CD4-positive, alpha-beta T cell (primary cell): ENCODE measurements at regions not wholly inside any gene's neighbourhood (a gene's known extent, or its start where the extent isn't known, plus 50 kb on each side); places are given as distances from the start of the nearest gene placed in this dataset.

Experiments
- ATAC-seq: fragments of 200-7000 bp; cut with Tn5 transposase; one replicate; pipeline ENCODE4 v1.10.0; 2022; ENCODE audit warnings: mild to moderate bottlenecking; ENCODE audit not compliant: poor library complexity
- CTCF ChIA-PET: fragments of 350-600 bp; sonication (Branson Sonifier 250); formaldehyde crosslinking; loops from one replicate; lab custom pipeline; 2021; ENCODE audit warnings: antibody characterized with exemption, inconsistent platforms; lab: Charles Lee
- POLR2A ChIA-PET: fragments of 350-600 bp; sonication (Branson Sonifier 250); formaldehyde crosslinking; loops from one replicate; lab custom pipeline; 2021; ENCODE audit warnings: antibody characterized with exemption, inconsistent platforms; lab: Charles Lee
- DNase-seq, 14 experiments: peaks; one replicate each; pipeline ENCODE4 v3.0.0-alpha.2; 2013 to 2020; ENCODE audit warnings: mixed read lengths in 2 of 14
- H3K27ac ChIP-seq, 2 donors: one replicate each; pipeline versions ENCODE4 v1.5.1 to v1.7.0; 2013; ENCODE audit warnings: low read length in 2 of 2, low read depth in 1 of 2, mild to moderate bottlenecking in 1 of 2
- H3K27me3 ChIP-seq, 2 experiments: 1 replicate in 1 of 2; 2 replicates in 1 of 2; pipeline versions ENCODE4 v1.6.1 to v1.7.0; 2013; ENCODE audit warnings: low read length in 2 of 2, control low read depth in 1 of 2, mild to moderate bottlenecking in 1 of 2, moderate library complexity in 1 of 2; ENCODE audit not compliant: insufficient read depth in 2 of 2, control insufficient read depth in 1 of 2
- H3K36me3 ChIP-seq: one replicate; pipeline ENCODE4 v1.6.1; 2013; ENCODE audit warnings: low read length, control low read depth; ENCODE audit not compliant: insufficient read depth
- H3K4me1 ChIP-seq: one replicate; pipeline ENCODE4 v1.6.1; 2013; ENCODE audit warnings: low read length, control low read depth; ENCODE audit not compliant: insufficient read depth
- H3K4me3 ChIP-seq: one replicate; pipeline ENCODE4 v1.5.1; 2013; ENCODE audit warnings: mild to moderate bottlenecking, low read length, moderate library complexity
- H3K9me3 ChIP-seq, 2 experiments: 1 replicate in 1 of 2; 2 replicates in 1 of 2; pipeline versions ENCODE4 v1.6.1 to v1.7.0; 2013; ENCODE audit warnings: low read length in 2 of 2, mild to moderate bottlenecking in 2 of 2, control low read depth in 1 of 2, moderate library complexity in 1 of 2; ENCODE audit not compliant: control insufficient read depth in 1 of 2, insufficient read depth in 1 of 2
- H3K27ac Mint-ChIP-seq: one replicate; pipeline ENCODE4 v1.8.0; 2020; ENCODE audit warnings: mixed read lengths
- H3K27me3 Mint-ChIP-seq: one replicate; pipeline ENCODE4 v1.8.0; 2021; ENCODE audit warnings: mixed read lengths
- H3K36me3 Mint-ChIP-seq: one replicate; pipeline ENCODE4 v1.8.0; 2021; ENCODE audit warnings: low read depth, mixed read lengths
- H3K4me1 Mint-ChIP-seq: one replicate; pipeline ENCODE4 v1.8.0; 2021; ENCODE audit warnings: low read depth, mixed read lengths
- H3K4me3 Mint-ChIP-seq: one replicate; pipeline ENCODE4 v1.8.0; 2020; ENCODE audit warnings: mild to moderate bottlenecking, mixed read lengths
- H3K9me3 Mint-ChIP-seq: one replicate; pipeline ENCODE4 v1.8.0; 2020; ENCODE audit warnings: mixed read lengths
- CTCF ChIP-seq: fragments of 200-600 bp; IDR thresholded peaks from one replicate; pipeline ENCODE4 v1.8.0; 2022; ENCODE audit warnings: antibody characterized with exemption, mild to moderate bottlenecking
- intact Hi-C, 2 experiments: fragments of 100-400 bp; cut with DNase I in 1 of 2; cut with micrococcal nuclease in 1 of 2; formaldehyde crosslinking; loops; one replicate each; pipeline versions ENCODE4 v1.15.1 to v1.9.0; 2023 to 2025; cut with DNase I, micrococcal nuclease

GRCh38 chr16:59440502-59440901, 706.4 kb upstream of the GOT2 start:
- no peaks in the 10 kb centered on the region for H3K27me3 Mint-ChIP-seq
- no peak overlapping the region for H3K27ac ChIP-seq
- no peak overlapping the region for H3K4me3 Mint-ChIP-seq
- H3K9me3 ChIP-seq, result no peaks in the 10 kb centered on the region
- no peak for TF ChIP-seq CTCF
- ATAC-seq (no peak), DNase-seq (no peak)
- intact Hi-C loops, result no loop called here
- H3K27ac Mint-ChIP-seq, result no peak overlapping the region
- ChIA-PET CTCF (no interaction called here), POLR2A (no interaction called here)
- H3K4me1 Mint-ChIP-seq, result no peaks in the 10 kb centered on the region
- H3K4me3 ChIP-seq, result no peak overlapping the region
- no peaks in the 10 kb centered on the region for H3K27me3 ChIP-seq
- H3K9me3 Mint-ChIP-seq, result peaks cover 13% of the 10 kb centered on the region
- no peaks in the 10 kb centered on the region for H3K36me3 ChIP-seq
- no peaks in the 10 kb centered on the region for H3K4me1 ChIP-seq
- no peaks in the 10 kb centered on the region for H3K36me3 Mint-ChIP-seq

GRCh38 chr16:59432896-59433295, 698.8 kb upstream of the GOT2 start:
- no peaks in the 10 kb centered on the region for H3K4me1 ChIP-seq
- DNase-seq (no peak), ATAC-seq (no peak)
- ChIA-PET POLR2A (no interaction called here), CTCF (no interaction called here)
- no peak overlapping the region for H3K27ac Mint-ChIP-seq
- no peak for TF ChIP-seq CTCF
- no peaks in the 10 kb centered on the region for H3K4me1 Mint-ChIP-seq
- H3K4me3 Mint-ChIP-seq, result no peak overlapping the region
- H3K27me3 ChIP-seq, result no peaks in the 10 kb centered on the region
- no peak overlapping the region for H3K27ac ChIP-seq
- peaks cover 5% of the 10 kb centered on the region for H3K9me3 Mint-ChIP-seq
- H3K4me3 ChIP-seq, result no peak overlapping the region
- H3K27me3 Mint-ChIP-seq, result no peaks in the 10 kb centered on the region
- intact Hi-C loops, result no loop called here
- no peaks in the 10 kb centered on the region for H3K36me3 ChIP-seq
- no peaks in the 10 kb centered on the region for H3K36me3 Mint-ChIP-seq
- no peaks in the 10 kb centered on the region for H3K9me3 ChIP-seq

- ChIA-PET POLR2A (no interaction called here), CTCF (no interaction called here)
- Histone ChIP-seq H3K4me1 (no peaks in the 10 kb centered on the region), H3K27ac (no peak overlapping the region), H3K9me3 (no peaks in the 10 kb centered on the region), H3K4me3 (no peak overlapping the region), H3K36me3 (no peaks in the 10 kb centered on the region), H3K27me3 (no peaks in the 10 kb centered on the region)
- ATAC-seq, result no peak
- Mint-ChIP-seq H3K36me3 (no peaks in the 10 kb centered on the region), H3K9me3 (peaks cover 5% of the 10 kb centered on the region), H3K4me3 (no peak overlapping the region), H3K4me1 (no peaks in the 10 kb centered on the region), H3K27ac (no peak overlapping the region), H3K27me3 (no peaks in the 10 kb centered on the region)
- no peak for DNase-seq
- intact Hi-C loops, result no loop called here
- no peak for TF ChIP-seq CTCF
Measured at GRCh38 chr16:59432276-59432675, 698.2 kb upstream of the GOT2 start.
